Osteoblast (primary cell): ENCODE measurements at regions not wholly inside any gene's neighbourhood (a gene's known extent, or its start where the extent isn't known, plus 50 kb on each side); places are given as distances from the start of the nearest gene placed in this dataset.

Source experiments
- DNase-seq: peaks from one replicate; pipeline ENCODE4 v3.0.0; 2011; ENCODE audit warnings: low spot score, mixed read lengths; ENCODE audit not compliant: insufficient read length; ENCODE audit errors: missing footprints
- H2AFZ ChIP-seq: 2 replicates; pipeline ENCODE4 v1.6.0; 2011; ENCODE audit warnings: mild to moderate bottlenecking, low read length
- H3K27ac ChIP-seq: 2 replicates; pipeline ENCODE4 v1.5.1; 2011; ENCODE audit warnings: mild to moderate bottlenecking, low read depth, low read length, moderate library complexity
- H3K27me3 ChIP-seq: 2 replicates; pipeline ENCODE4 v1.6.0; 2012; ENCODE audit warnings: mild to moderate bottlenecking, control low read depth, inconsistent platforms, low read length, moderate library complexity; ENCODE audit not compliant: insufficient read depth
- H3K36me3 ChIP-seq: 2 replicates; pipeline ENCODE4 v1.5.1; 2011; ENCODE audit warnings: mild to moderate bottlenecking, low read length, control low read depth, moderate library complexity; ENCODE audit not compliant: insufficient read depth
- H3K4me1 ChIP-seq: 2 replicates; pipeline ENCODE4 v1.5.1; 2011; ENCODE audit warnings: mild to moderate bottlenecking, low read length, control low read depth, moderate library complexity; ENCODE audit not compliant: insufficient read depth
- H3K4me2 ChIP-seq: 2 replicates; pipeline ENCODE4 v1.6.0; 2011; ENCODE audit warnings: mild to moderate bottlenecking, low read length; ENCODE audit not compliant: insufficient read depth
- H3K4me3 ChIP-seq: fragments of 200-600 bp; sonication (generic); 3 replicates; pipeline ENCODE4 v1.5.1; 2012; ENCODE audit warnings: mild to moderate bottlenecking, low read length, inconsistent platforms; ENCODE audit not compliant: insufficient read depth
- H3K79me2 ChIP-seq: 2 replicates; pipeline ENCODE4 v1.6.0; 2012; ENCODE audit warnings: mild to moderate bottlenecking, low read length, control low read depth, inconsistent platforms; ENCODE audit not compliant: insufficient read depth
- H3K9me3 ChIP-seq: 2 replicates; pipeline ENCODE4 v1.5.1; 2011; ENCODE audit warnings: low read depth, low read length, control low read depth
- H4K20me1 ChIP-seq: 2 replicates; pipeline ENCODE4 v1.6.0; 2012; ENCODE audit warnings: mild to moderate bottlenecking, low read length, control low read depth; ENCODE audit not compliant: insufficient read depth
- TF ChIP-seq, protein P1 (sequence below): IDR thresholded peaks from 2 replicates; pipeline ENCODE4 v1.5.1; 2011; ENCODE audit warnings: mild to moderate bottlenecking, low read depth, low read length, moderate library complexity; ENCODE audit errors: extremely low read depth

DNA sequence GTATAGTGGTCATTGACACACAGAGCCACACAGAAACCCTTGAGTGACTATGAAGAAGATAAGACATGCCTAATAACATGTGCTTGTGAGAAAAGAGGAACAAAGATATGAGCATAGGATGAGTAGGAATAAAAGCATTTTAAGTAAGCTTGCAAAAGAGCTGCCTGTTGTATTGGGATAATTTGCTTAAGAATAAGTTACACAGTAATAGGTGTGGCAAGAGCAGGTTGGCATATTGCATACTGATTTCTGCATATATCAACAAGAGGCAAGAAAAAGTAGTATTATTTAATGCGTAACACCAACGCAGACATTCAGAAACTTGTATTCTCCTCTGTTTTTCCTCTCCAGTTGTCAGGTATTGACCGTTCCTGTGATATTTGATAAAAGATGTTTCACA, 111.5 kb upstream of the UGT8 start:
- Histone ChIP-seq H4K20me1 (no peaks in the 10 kb centered on the region), H3K4me1 (no peaks in the 10 kb centered on the region), H3K27ac (no peak overlapping the region), H3K36me3 (no peaks in the 10 kb centered on the region), H2AFZ (no peak overlapping the region), H3K4me2 (no peak overlapping the region), H3K9me3 (no peaks in the 10 kb centered on the region), H3K27me3 (no peaks in the 10 kb centered on the region), H3K4me3 (no peak overlapping the region), H3K79me2 (no peaks in the 10 kb centered on the region)
- no peak for DNase-seq
- TF ChIP-seq, protein P1, sequence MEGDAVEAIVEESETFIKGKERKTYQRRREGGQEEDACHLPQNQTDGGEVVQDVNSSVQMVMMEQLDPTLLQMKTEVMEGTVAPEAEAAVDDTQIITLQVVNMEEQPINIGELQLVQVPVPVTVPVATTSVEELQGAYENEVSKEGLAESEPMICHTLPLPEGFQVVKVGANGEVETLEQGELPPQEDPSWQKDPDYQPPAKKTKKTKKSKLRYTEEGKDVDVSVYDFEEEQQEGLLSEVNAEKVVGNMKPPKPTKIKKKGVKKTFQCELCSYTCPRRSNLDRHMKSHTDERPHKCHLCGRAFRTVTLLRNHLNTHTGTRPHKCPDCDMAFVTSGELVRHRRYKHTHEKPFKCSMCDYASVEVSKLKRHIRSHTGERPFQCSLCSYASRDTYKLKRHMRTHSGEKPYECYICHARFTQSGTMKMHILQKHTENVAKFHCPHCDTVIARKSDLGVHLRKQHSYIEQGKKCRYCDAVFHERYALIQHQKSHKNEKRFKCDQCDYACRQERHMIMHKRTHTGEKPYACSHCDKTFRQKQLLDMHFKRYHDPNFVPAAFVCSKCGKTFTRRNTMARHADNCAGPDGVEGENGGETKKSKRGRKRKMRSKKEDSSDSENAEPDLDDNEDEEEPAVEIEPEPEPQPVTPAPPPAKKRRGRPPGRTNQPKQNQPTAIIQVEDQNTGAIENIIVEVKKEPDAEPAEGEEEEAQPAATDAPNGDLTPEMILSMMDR = no peak

DNA sequence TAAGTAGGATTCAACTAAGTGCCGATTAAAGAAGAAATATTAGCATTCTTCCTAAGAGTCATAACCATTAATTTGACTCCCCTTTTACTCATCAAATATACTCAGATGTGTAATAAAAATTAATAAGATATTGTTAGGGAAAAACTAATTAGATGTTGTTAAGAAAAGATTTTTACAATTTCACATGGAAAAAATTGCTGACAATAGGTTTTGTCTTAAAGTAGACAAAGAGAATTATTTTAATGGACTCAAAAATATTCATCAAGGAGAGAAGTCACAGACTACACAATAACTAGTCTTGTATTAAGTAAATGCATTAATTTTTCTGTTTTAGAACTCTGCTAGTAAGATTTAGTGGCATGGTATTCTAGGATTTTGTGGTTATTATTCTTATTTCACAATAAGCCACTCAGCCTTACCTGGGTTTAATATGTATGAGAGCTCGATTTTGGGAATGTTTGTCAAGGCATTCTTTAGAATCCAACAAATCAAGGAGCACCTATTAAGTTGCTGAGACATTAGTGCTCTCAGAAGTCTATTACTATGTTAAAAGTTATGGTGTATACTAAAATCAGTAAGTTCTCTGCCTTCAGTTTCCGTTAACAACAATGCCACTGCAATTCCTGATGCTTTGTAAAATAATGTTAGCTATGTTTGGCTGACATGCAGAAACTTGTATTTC, 110.2 kb upstream of the UGT8 start:
- TF ChIP-seq, protein P1 = no peak
- no peaks in the 10 kb centered on the region for H3K4me1 ChIP-seq
- DNase-seq = no peak

DNA sequence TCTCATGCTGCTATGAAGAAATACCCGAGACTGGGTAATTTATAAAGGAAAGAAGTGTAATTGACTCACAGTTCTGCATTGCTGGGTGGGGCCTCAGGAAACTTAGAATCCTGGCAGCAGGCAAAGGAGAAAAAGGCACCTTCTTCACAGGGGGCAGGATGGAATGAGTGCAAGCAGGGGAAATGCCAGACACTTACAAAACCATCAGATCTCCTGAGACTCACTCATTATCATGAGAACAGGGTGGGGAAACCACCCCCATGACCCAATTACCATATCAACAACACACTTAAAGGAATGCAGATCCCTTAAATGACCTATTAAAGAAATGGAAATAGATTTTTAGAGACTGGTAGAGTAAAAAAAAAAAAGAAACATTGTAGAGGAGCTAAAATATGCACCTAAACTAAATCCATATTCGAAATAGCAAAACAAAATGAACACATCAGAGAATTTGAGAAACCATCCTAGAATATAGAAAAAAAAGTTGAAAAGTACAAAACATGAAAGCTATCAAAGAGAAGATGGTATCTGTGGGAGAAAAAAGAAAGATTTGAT, 104.3 kb upstream of the UGT8 start:
- H3K27me3 ChIP-seq = no peaks in the 10 kb centered on the region
- no peak for DNase-seq
- no peaks in the 10 kb centered on the region for H4K20me1 ChIP-seq
- no peak overlapping the region for H3K4me2 ChIP-seq
- H2AFZ ChIP-seq = no peak overlapping the region
- TF ChIP-seq, protein P1 = no peak
- H3K79me2 ChIP-seq = no peaks in the 10 kb centered on the region
- no peak overlapping the region for H3K27ac ChIP-seq
- H3K36me3 ChIP-seq = no peaks in the 10 kb centered on the region
- no peaks in the 10 kb centered on the region for H3K4me1 ChIP-seq
- H3K9me3 ChIP-seq = no peaks in the 10 kb centered on the region
- no peak overlapping the region for H3K4me3 ChIP-seq

More for the DNA sequence above, 110.2 kb upstream of the UGT8 start:
- Histone ChIP-seq H4K20me1 (no peaks in the 10 kb centered on the region), H3K9me3 (no peaks in the 10 kb centered on the region), H3K36me3 (no peaks in the 10 kb centered on the region), H3K4me3 (no peak overlapping the region), H2AFZ (no peak overlapping the region), H3K27ac (no peak overlapping the region), H3K27me3 (no peaks in the 10 kb centered on the region), H3K4me2 (no peak overlapping the region), H3K79me2 (no peaks in the 10 kb centered on the region)

DNA sequence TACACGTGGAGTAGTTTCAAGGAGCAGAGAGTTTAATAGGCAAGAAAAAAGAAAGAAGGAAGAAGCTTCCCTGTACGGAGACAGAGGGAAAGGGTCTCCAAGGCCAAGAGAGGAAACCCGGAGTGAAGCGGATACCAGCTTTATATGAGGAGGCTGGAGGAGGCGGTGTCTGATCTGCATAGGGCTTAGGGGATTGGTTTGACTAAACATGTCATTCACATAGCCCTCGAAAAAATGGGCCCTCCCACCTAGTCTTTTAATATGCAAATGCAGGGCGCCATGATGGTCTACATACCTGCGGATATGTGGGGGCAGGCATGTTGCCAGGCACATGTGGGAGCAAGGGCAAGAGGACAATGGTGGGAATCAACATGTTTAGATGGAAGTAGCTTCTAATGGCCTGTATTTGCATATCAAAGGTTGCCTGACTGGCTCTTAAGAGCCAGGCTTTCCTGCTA, 103.1 kb upstream of the UGT8 start:
- H4K20me1 ChIP-seq = no peaks in the 10 kb centered on the region
- no peak overlapping the region for H3K4me2 ChIP-seq
- no peaks in the 10 kb centered on the region for H3K27me3 ChIP-seq
- no peak overlapping the region for H3K4me3 ChIP-seq
- TF ChIP-seq, protein P1 = no peak
- no peak for DNase-seq
- H3K36me3 ChIP-seq = no peaks in the 10 kb centered on the region
- H3K9me3 ChIP-seq = no peaks in the 10 kb centered on the region
- no peaks in the 10 kb centered on the region for H3K4me1 ChIP-seq
- no peak overlapping the region for H2AFZ ChIP-seq
- no peaks in the 10 kb centered on the region for H3K79me2 ChIP-seq
- H3K27ac ChIP-seq = no peak overlapping the region
